AG09319 (cell line): ENCODE measurements at regions not wholly inside any gene's neighbourhood (a gene's known extent, or its start where the extent isn't known, plus 50 kb on each side); places are given as distances from the start of the nearest gene placed in this dataset.

Experiments used
- DNase-seq: peaks from one replicate; pipeline ENCODE4 v3.0.0-alpha.2; 2010; ENCODE audit warnings: low read depth; ENCODE audit errors: extremely low read depth
- CTCF ChIP-seq: IDR thresholded peaks from 2 replicates; pipeline ENCODE4 v1.5.1; 2011; ENCODE audit warnings: low read depth, mild to moderate bottlenecking, inconsistent platforms, low read length, moderate library complexity

- TF ChIP-seq CTCF, result no peak
- no peak for DNase-seq
Observed at GRCh38 chr5:13325765-13326164, 618.7 kb downstream of the DNAH5 start.

- TF ChIP-seq CTCF, result no peak
Observed at GRCh38 chr5:13322769-13323168, 621.7 kb downstream of the DNAH5 start.

GRCh38 chr5:13317654-13318053 is 626.8 kb downstream of the DNAH5 start:
- no peak for DNase-seq
- no peak for TF ChIP-seq CTCF

More at GRCh38 chr5:13322769-13323168, 621.7 kb downstream of the DNAH5 start:
- DNase-seq, result no peak

- TF ChIP-seq CTCF, result no peak
- DNase-seq, result no peak
Observed at GRCh38 chr5:13316176-13316575, 628.3 kb downstream of the DNAH5 start.

GRCh38 chr5:13307480-13307879 is 637.0 kb downstream of the DNAH5 start:
- TF ChIP-seq CTCF, result no peak
- DNase-seq, result no peak

- no peak for TF ChIP-seq CTCF
- DNase-seq, result no peak
Observed at GRCh38 chr5:13303445-13303844, 641.0 kb downstream of the DNAH5 start.

GRCh38 chr5:13278811-13279210 is 665.7 kb downstream of the DNAH5 start:
- no peak for TF ChIP-seq CTCF
- DNase-seq, result no peak

GRCh38 chr5:13278148-13278547 is 666.3 kb downstream of the DNAH5 start:
- TF ChIP-seq CTCF, result peak; percentile 11
- no peak for DNase-seq
